Thyroid gland (tissue), 4 donors: ENCODE measurements at regions not wholly inside any gene's neighbourhood (a gene's known extent, or its start where the extent isn't known, plus 50 kb on each side); places are given as distances from the start of the nearest gene placed in this dataset.

Experiments used
- POLR2A ChIP-seq, 2 donors: fragments of 450-650 bp; IDR thresholded peaks; one replicate each; pipeline ENCODE4 v1.6.1; 2017; ENCODE audit warnings: antibody characterized with exemption in 2 of 2, mild to moderate bottlenecking in 2 of 2, moderate library complexity in 1 of 2
- TF ChIP-seq, protein P1 (sequence below), 6 experiments: fragments of 200-600 bp in 3 of 6; fragments of 450-650 bp in 3 of 6; sonication (generic) in 3 of 6; IDR thresholded peaks; one replicate each; pipeline ENCODE4 v1.5.1; 2016 to 2019; ENCODE audit warnings: antibody characterized with exemption in 6 of 6, mild to moderate bottlenecking in 2 of 6, inconsistent platforms in 1 of 6, moderate library complexity in 1 of 6

DNA sequence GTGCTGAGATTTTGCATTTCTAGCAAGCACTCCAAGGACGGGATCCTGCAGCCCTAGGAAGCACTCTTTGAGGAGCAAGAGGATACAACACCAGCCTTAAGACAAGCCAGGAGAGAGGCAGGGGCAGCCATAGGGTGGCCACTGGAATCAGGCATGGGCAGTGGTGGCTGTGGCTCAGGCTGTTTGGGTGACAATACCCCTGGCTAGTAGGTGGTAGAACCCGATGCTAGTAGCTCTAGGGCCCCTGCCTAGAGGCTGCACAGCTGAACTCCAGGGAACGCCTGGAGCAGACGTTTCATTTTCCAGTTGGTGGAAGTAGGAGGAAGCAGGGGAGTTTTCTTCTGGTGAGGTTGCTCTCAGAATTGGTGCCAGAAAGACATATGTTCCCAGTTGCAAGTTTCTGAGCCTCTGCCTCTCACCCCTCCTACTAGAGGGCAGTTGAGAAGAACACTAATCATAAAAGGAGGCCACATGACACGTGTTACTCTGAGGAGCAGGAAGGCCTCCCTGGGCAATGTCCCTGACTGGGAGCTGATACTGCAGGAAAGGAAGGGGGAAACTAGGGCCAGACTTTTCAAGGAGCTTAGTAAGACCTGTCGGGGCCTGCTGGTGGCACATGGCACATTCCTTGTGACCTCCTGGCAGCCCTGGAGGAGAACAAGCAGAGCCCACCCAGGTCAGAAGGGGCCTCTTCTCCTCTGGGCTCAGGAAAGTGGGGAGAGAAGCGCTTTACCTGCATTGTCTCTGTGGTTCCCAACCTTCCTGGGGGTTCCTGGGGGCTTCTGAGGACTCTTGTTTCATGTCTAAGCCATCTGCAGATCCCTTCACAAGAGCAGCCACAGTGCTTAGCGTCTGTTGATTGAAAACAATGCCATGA, 56.6 kb upstream of the DRD2 start:
- TF ChIP-seq, protein P1, sequence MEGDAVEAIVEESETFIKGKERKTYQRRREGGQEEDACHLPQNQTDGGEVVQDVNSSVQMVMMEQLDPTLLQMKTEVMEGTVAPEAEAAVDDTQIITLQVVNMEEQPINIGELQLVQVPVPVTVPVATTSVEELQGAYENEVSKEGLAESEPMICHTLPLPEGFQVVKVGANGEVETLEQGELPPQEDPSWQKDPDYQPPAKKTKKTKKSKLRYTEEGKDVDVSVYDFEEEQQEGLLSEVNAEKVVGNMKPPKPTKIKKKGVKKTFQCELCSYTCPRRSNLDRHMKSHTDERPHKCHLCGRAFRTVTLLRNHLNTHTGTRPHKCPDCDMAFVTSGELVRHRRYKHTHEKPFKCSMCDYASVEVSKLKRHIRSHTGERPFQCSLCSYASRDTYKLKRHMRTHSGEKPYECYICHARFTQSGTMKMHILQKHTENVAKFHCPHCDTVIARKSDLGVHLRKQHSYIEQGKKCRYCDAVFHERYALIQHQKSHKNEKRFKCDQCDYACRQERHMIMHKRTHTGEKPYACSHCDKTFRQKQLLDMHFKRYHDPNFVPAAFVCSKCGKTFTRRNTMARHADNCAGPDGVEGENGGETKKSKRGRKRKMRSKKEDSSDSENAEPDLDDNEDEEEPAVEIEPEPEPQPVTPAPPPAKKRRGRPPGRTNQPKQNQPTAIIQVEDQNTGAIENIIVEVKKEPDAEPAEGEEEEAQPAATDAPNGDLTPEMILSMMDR (IDR thresholded peaks at IDR 0.05) = no peak
- no peak for TF ChIP-seq POLR2A (IDR thresholded peaks at IDR 0.05)
